Right kidney (tissue), 1 donor: ENCODE measurements at regions not wholly inside any gene's neighbourhood (a gene's known extent, or its start where the extent isn't known, plus 50 kb on each side); places are given as distances from the start of the nearest gene placed in this dataset.
A peak's percentile ranks its signal among the peaks of the same experiment; 100 is the strongest.

ENCODE experiments used
- DNase-seq: peaks from one replicate; pipeline ENCODE4 v3.0.0-alpha.2; 2016

DNA sequence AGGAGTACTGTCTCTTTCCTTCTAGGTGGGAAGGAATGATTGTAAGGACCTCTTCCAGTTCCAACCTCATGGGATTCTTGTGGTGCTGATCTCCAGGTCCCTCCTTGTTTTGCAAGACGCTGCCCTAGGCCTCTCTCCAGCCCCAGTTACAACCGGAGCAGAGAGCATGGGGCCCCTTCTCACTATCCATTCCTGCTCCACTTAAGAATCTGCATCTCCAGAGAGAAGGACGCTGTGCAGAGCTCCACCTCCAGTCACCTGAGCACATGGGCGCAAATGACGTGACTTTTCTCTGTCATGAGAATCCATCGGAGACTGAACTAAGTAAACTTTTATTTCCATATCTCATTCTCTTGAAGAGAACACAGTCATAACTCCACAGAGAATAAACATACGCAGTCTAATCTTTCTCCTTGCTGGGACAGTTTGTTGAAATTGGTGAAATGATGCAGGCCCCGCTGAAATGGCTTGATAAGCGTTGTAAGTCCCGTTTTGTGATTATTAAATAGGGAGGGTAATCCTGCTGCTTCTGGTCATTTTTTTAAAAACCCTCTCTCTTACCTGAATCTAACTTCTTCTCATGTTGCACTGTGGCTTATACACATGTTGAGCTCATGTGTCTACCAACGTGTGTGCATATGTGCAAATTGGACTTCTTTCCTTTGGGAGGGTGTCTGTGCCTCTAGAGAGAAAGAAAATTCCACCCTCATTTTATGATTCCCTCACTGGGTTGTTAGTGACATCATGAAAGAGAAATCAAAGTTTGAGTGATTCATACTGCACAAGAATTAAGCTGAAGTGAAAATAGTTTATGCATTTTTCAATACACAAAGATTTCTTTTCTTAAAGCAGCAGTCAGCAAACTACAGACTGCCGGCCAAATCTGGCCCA lies 133.2 kb upstream of the TBX20 start:
- DNase-seq: no peak

DNA sequence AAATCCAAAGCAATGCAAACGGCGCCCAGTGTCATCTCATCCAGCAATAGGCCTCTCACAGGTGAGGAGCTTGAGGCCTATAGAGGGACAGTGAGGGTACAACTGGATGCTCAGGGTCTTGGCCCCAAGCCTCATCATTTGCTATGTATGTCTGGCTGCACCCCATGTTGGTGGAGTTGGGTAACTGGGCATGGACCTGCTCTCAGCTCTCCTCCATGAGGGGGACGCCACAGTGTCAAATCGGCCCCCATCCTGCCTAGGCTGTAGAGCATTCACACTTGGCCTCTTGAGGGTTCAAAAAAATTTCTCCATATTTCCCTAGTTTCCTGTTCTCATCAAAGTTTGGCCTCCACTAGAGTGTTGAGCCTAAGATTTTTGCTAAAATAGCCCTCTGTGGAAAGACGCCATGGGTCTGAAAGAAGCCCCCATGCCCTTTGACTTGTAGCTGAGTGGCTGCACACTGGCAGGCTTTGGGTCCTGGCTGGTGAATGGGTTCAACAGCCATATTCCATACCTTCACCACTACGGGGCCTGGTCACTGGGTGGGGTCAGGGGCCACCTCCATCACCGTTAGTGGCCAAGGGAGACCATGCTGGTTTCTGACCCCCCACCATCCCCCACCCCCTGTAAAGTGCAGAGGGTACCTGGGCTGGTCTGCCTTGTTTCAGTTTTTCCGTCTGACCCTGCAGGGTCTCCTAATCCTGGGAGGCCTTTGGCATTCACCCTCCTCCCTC lies 132.3 kb upstream of the TBX20 start:
- no peak for DNase-seq

DNA sequence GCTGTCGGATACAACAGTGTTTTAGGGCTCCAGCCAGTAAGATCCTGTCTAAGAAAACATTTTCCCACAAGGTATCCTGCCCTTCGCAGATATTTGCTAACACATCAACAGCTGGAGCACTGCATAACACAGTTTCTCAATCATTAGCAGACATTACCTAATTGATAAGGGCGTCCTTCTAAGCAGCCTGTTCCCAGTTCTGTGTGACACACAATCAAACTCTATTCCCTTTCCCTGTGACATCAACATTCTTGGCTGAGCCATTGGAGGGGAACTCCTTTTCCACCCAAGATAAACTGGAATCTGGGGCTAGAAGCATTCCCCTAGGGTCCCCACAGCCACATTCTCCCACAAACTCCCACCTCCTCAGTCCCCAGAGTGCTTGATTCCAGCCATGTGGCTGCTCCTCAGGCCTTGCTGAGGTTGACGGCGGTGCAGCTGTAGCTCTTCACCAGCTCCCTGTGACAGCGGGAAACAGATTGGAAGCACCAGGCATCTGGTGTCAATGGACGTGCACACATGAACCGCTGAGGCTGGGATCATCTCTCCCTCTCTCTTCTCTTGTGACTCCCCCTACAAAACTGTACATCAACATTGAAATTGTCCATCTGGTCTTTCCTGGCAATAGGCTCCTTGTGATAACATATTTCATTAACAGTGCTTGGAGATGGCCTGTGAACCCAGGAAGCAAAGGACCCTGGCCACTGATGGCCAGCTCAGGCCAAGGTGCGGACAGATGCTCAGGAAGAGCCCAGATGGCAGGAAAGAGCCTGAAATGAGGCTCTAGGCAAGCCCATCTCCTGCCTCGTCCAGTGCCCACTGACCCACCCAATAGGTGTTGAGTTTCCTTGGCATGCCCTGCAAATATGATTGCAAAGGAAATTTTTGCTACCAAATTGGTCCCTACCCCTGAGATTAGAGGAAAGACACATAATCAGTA lies 131.1 kb upstream of the TBX20 start:
- peak; percentile 15 for DNase-seq

DNA sequence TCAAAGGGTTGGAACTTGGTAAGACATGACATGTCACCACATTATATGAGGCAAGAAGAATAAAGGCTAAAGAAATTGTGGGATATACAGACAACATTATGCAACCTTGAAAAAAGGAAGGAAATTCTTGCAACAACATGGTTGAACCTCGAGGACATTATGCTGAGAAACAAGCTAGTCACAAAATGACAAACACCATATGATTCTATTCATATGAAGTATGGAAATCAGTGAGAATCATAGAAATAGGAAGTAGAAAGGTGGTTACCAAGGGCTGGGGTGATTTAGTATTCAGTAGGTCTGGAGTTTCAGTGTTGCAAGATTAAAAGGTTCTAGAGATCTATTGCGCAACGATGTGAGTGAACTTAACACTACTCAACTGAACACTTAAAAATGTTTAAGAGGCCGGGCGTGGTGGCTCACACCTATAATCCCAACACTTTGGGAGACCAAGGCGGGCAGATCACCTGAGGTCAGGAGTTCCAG lies 126.9 kb upstream of the TBX20 start:
- no peak for DNase-seq

- DNase-seq: no peak
Observed at GRCh38 chr7:35379481-35379880, 125.6 kb upstream of the TBX20 start.

DNA sequence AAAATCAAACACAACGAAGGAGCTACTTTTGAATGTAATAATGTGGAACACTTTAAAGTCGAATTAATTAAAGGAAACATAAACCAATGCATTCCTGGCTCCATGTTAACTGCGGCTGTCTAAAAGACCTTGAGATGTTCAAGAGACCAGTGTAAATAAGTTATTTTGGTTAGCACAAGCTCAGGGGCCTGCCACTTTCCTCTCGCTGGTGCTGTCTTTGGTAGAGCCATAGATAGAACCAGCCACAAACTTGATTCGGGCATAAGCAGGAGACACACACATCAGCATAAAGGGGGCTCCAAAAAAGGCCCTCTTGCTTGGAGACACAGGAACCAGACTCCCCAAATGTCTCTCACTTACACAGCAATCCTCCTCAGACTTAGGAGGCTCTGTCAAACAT lies 121.6 kb upstream of the TBX20 start:
- no peak for DNase-seq

DNA sequence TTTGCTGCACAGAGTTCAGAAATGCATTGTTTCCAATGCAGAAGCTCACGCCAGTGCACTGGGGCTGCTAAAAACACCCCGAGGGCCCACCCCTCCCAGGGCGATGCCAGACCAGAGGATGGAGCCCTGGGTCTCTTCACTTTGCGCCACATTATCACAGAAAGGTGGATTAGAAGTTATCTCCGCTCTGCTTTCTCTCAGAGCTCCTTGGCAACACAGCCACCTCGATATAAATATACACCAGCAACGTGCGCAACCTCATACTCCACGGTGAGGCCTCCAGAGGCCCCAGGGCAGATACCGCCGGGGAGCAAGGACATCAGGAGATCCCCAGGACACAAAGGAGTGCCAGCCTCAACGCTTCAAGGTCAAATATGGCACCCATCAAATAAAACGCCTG lies 121.0 kb upstream of the TBX20 start:
- DNase-seq: no peak

DNA sequence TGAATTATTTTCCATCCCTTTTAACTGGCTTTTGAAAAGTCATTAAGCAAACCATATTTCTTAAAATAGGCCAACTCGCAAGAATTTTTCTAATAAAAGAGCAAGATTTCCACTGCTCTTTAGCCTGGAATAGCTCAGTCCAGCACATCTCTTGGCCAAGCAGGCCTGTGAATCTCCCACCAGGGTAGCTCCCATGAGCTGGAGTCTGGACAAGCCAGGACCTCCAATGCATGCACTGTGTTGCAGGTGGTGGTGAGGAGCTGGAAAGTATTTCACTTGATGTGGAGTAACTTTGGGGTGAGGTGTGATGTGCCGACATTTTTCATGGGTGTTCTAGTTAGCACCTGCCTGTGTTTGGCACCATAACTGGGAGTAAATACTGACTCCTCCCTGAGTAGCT lies 117.3 kb upstream of the TBX20 start:
- no peak for DNase-seq

DNA sequence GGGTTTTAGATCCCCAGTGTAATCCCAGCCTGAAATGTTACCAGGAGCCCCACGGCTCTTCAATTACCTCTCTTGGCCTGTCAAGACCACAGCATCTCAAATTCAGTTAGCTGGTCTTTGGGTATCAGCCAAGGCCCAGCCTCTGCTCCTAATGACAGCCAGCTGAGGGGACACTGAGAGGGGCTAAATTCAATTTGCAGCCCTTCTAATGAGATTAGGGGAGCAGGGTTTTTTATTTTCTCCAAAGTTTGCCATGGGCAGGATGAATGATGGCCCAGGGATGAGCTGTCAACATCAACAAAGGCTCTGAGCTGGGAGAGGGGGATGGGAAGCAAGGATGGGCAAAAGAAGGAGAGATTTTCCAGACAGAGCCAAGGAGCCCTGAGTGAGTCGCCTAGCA lies 116.8 kb upstream of the TBX20 start:
- no peak for DNase-seq

GRCh38 chr7:35366167-35367155 lies 112.6 kb upstream of the TBX20 start:
- DNase-seq: no peak

GRCh38 chr7:35365523-35365922 lies 111.6 kb upstream of the TBX20 start:
- no peak for DNase-seq

DNA sequence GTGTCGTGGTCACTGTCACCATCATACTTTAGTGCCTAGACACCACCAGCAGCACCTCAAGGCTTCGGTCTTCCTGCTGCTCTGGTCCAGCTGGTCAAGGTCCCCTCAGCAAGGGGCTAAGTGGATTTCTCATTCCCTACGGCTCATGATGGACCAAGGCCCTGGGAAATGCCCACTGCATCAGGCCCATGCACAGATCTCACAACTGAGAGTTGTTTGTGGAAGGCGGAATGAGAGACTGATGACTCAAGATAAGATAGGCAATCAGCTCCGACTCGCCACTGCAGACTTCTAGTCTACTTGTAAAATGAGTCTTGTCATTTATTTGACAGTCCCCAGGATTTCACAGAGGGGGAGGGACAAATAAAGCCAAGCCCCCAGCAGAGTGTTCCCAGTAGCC lies 108.4 kb upstream of the TBX20 start:
- DNase-seq: no peak

DNA sequence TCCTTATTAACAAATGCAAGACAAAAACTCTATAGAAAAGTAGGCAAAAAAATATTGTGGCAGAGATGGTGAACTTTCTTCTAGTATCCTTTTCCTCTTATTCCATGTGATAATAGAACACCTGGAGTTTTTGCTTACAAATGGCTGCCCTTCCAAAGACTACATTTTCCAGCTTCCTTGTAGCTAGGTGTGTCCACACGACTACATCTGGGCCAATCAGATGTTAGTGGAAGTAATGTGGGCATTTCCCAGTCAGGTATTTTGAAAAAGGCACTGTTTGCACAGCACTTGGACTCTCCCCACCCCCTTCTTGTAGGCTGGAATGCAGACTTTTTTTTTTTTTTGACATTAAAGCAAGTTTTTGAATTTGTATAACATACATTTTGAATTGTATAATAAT lies 105.5 kb upstream of the TBX20 start:
- DNase-seq: no peak

GRCh38 chr7:35356495-35356894 lies 102.6 kb upstream of the TBX20 start:
- DNase-seq: no peak

GRCh38 chr7:35355911-35356310 lies 102.0 kb upstream of the TBX20 start:
- DNase-seq: no peak

DNA sequence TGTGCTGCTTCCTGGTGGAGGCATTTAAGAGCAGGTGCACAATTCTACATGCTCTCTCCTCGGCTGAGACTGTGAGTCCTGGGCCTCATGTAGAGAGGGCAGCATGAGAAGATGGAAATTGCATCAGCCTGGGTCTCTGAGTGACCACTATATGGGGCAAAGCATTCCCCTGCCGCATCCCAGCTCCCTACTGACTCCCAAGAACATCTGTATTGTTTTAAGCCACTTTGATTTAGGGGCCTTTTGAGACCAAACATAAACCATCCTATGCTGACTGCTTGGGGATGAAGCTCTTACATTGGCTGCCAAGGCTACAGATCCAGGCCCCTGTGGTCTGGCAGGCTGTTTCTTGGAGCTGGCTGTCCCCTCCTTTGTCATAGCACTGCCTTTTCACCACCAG lies 101.3 kb upstream of the TBX20 start:
- DNase-seq: no peak

GRCh38 chr7:35353481-35353880 lies 99.6 kb upstream of the TBX20 start:
- DNase-seq: no peak

- DNase-seq: no peak
Observed at GRCh38 chr7:35351466-35351865, 97.6 kb upstream of the TBX20 start.

- no peak for DNase-seq
Observed at GRCh38 chr7:35348611-35349400, 94.9 kb upstream of the TBX20 start.

DNA sequence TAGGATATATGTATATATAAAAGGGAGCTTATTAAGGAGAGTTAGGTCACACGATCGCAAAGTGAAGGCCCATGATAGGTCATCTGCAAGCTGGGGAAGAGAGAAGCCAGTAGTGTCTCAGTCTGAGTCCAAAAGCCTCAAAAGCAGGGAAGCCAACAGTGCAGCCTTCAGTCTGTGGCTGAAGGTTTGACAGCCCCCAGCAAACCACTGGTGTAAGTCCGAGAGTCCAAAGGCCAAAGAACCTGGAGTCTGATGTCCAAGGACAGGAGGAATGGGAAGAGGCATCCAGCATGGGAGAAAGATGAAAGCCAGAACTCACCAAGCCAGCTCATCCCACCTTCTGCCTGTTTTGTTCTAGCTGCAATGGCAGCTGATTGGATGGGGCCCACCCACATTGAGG lies 88.9 kb upstream of the TBX20 start:
- no peak for DNase-seq
